Loucy (cell line): ENCODE measurements at regions not wholly inside any gene's neighbourhood (a gene's known extent, or its start where the extent isn't known, plus 50 kb on each side); places are given as distances from the start of the nearest gene placed in this dataset.

ENCODE experiments used
- H2AFZ ChIP-seq: fragments of 200-600 bp; sonication (generic); 2 replicates; pipeline ENCODE4 v1.6.0; 2016; ENCODE audit warnings: antibody characterized with exemption, mild to moderate bottlenecking, low read length, moderate library complexity
- H3F3A ChIP-seq: fragments of 200-600 bp; 2 replicates; pipeline ENCODE4 v1.6.0; 2016; ENCODE audit warnings: antibody characterized with exemption, low read depth, mild to moderate bottlenecking
- H3K27me3 ChIP-seq: fragments of 200-600 bp; sonication (generic); 2 replicates; pipeline ENCODE4 v1.6.1; 2014; ENCODE audit warnings: low read length, mild to moderate bottlenecking; ENCODE audit not compliant: insufficient read depth, poor library complexity, severe bottlenecking
- H3K36me3 ChIP-seq: fragments of 200-600 bp; sonication (generic); 2 replicates; pipeline ENCODE4 v1.6.1; 2016; ENCODE audit warnings: low read length; ENCODE audit not compliant: insufficient read depth
- H3K4me1 ChIP-seq: fragments of 200-600 bp; sonication (generic); 2 replicates; pipeline ENCODE4 v1.5.1; 2014; ENCODE audit warnings: low read length, mild to moderate bottlenecking; ENCODE audit not compliant: insufficient read depth, poor library complexity, severe bottlenecking
- H3K4me2 ChIP-seq: fragments of 200-600 bp; sonication (generic); 2 replicates; pipeline ENCODE4 v1.6.0; 2014; ENCODE audit warnings: antibody characterized with exemption, low read length, low read depth, mild to moderate bottlenecking; ENCODE audit not compliant: poor library complexity, severe bottlenecking
- H3K4me3 ChIP-seq: fragments of 200-600 bp; sonication (generic); 2 replicates; pipeline ENCODE4 v1.5.1; 2014; ENCODE audit warnings: low read length, mild to moderate bottlenecking, mixed read lengths; ENCODE audit not compliant: poor library complexity, severe bottlenecking
- H3K79me2 ChIP-seq: fragments of 200-600 bp; sonication (generic); 2 replicates; pipeline ENCODE4 v1.6.1; 2014; ENCODE audit warnings: low read length; ENCODE audit not compliant: insufficient read depth
- H3K9ac ChIP-seq: fragments of 200-600 bp; sonication (generic); 2 replicates; pipeline ENCODE4 v1.6.0; 2014; ENCODE audit warnings: mild to moderate bottlenecking, low read depth, low read length, moderate library complexity; ENCODE audit not compliant: poor library complexity, severe bottlenecking
- H3K9me2 ChIP-seq: fragments of 200-600 bp; sonication (generic); replicated peaks from 2 replicates; pipeline ENCODE4 v1.6.1; 2016; ENCODE audit warnings: low read depth, low read length, mixed read lengths
- H3K9me3 ChIP-seq: fragments of 200-600 bp; sonication (generic); 2 replicates; pipeline ENCODE4 v1.6.1; 2014; ENCODE audit warnings: mild to moderate bottlenecking, antibody characterized with exemption, low read length, low read depth; ENCODE audit not compliant: insufficient read depth
- H4K20me1 ChIP-seq: fragments of 200-600 bp; sonication (generic); 2 replicates; pipeline ENCODE4 v1.6.0; 2014; ENCODE audit warnings: antibody characterized with exemption, low read length, mild to moderate bottlenecking; ENCODE audit not compliant: insufficient read depth, poor library complexity, severe bottlenecking
- CTCF ChIP-seq: fragments of 200-600 bp; sonication (generic); conservative IDR thresholded peaks from 2 replicates; pipeline ENCODE4 v1.5.1; 2014; ENCODE audit warnings: mild to moderate bottlenecking, antibody characterized with exemption, low read length
- EZH2phosphoT487 ChIP-seq: fragments of 200-600 bp; IDR thresholded peaks from 2 replicates; pipeline ENCODE4 v1.6.1; 2018; ENCODE audit warnings: antibody characterized with exemption, mild to moderate bottlenecking, moderate library complexity, borderline replicate concordance

- Histone ChIP-seq H3F3A (no peaks in the 10 kb centered on the region), H3K9me2 (no peaks in the 10 kb centered on the region), H3K27me3 (no peaks in the 10 kb centered on the region), H3K4me3 (no peak overlapping the region), H3K4me1 (no peaks in the 10 kb centered on the region), H2AFZ (no peak overlapping the region), H3K79me2 (no peaks in the 10 kb centered on the region), H4K20me1 (no peaks in the 10 kb centered on the region), H3K36me3 (no peaks in the 10 kb centered on the region), H3K9me3 (no peaks in the 10 kb centered on the region), H3K4me2 (no peak overlapping the region), H3K9ac (no peak overlapping the region)
- TF ChIP-seq CTCF: no peak
- no peak for TF ChIP-seq EZH2phosphoT487
These were observed 138.9 kb upstream of the SLC13A1 start for GRCh38 chr7:123338688-123339087.

GRCh38 chr7:123329988-123330643 lies 130.3 kb upstream of the SLC13A1 start:
- Histone ChIP-seq H4K20me1 (no peaks in the 10 kb centered on the region), H3K9me3 (0 out of 2 replicates have a peak, but pooled peaks cover 3% of the 10 kb centered on the region), H3K4me3 (no peak overlapping the region), H3K4me1 (no peaks in the 10 kb centered on the region), H3F3A (no peaks in the 10 kb centered on the region), H3K79me2 (no peaks in the 10 kb centered on the region), H3K36me3 (no peaks in the 10 kb centered on the region), H3K27me3 (no peaks in the 10 kb centered on the region), H2AFZ (no peak overlapping the region), H3K9me2 (no peaks in the 10 kb centered on the region), H3K9ac (no peak overlapping the region), H3K4me2 (no peak overlapping the region)
- no peak for TF ChIP-seq EZH2phosphoT487
- no peak for TF ChIP-seq CTCF

- H3F3A ChIP-seq: no peaks in the 10 kb centered on the region
- H3K9me3 ChIP-seq: peaks cover 6% of the 10 kb centered on the region; the same call in 1 of the 2 replicates
- no peak overlapping the region for H3K4me3 ChIP-seq
- TF ChIP-seq EZH2phosphoT487 (no peak), CTCF (no peak)
- H3K4me2 ChIP-seq: no peak overlapping the region
- H3K9ac ChIP-seq: no peak overlapping the region
- no peaks in the 10 kb centered on the region for H3K9me2 ChIP-seq
- no peaks in the 10 kb centered on the region for H3K79me2 ChIP-seq
- H3K27me3 ChIP-seq: no peaks in the 10 kb centered on the region
- no peaks in the 10 kb centered on the region for H3K36me3 ChIP-seq
- no peak overlapping the region for H2AFZ ChIP-seq
- H3K4me1 ChIP-seq: no peaks in the 10 kb centered on the region
- H4K20me1 ChIP-seq: no peaks in the 10 kb centered on the region
These were observed 127.9 kb upstream of the SLC13A1 start for GRCh38 chr7:123327661-123328060.
